ENCODE measurements at regions not wholly inside any gene's neighbourhood (a gene's known extent, or its start where the extent isn't known, plus 50 kb on each side); places are given as distances from the start of the nearest gene placed in this dataset.

- DNase-seq, result no peak
Observed at GRCh38 chr10:44627591-44628354, 242.9 kb upstream of the CXCL12 start.

DNA sequence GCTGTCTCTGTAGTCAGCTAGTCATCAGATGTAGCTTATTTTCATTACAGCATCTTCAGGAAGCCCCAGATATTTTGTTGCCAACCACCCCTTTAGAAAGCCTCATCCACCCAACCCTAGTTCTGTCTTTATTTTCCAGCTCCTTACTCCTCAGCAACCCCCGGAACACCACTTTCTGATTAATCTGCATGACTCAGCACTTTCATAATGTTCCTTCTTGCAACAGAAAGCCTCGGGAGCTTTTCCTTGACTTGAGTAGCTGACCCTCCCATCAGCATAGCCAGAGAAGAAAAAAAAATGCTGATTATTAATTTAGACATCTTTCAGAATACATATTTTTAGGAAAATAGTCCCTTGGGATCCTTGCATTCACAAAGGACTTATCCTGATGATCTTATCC lies 244.0 kb upstream of the CXCL12 start:
- DNase-seq, result no peak

DNA sequence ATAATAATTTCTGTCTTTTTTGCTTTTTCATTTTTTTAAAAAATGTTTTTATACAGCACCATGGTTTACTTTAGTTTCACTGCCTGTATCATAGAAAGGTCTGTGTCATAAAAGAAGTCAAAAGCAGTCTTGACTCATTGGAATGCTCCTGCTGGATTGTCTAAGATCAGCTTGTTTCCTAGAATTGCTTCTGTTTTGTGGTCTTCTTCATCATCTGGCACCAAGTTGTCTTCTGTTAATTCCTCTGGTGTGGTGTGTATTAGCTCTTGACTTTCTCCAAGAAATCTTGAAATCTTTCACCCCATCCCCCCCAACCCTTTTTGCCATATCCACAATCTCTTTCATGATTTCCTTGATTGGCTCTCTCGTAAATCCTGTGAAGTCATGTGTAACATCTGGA lies 250.3 kb upstream of the CXCL12 start:
- DNase-seq, result no peak

GRCh38 chr10:44636625-44637024 lies 251.7 kb upstream of the CXCL12 start:
- no peak for DNase-seq

- no peak for DNase-seq
Observed at GRCh38 chr10:44640429-44640828, 255.5 kb upstream of the CXCL12 start.

DNA sequence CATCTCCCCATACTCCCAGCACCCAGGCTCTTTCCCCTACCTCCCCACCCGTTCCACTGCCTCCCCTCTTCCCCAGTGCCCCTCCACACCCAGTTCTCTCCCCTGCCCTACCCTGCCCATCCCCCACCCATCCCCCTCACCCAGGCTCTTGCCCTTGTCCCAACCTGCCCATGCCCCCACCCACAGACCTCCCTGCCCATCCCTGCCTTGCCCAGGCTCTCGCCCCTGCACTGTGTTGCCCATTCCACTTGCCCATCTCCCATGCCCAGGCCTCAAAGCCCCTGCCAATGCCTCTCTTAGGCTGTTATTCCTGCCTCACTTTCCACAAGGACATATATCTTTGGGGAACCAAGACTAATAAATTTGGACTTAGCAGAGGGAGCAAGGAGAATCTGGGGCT lies 262.6 kb upstream of the CXCL12 start:
- no peak for DNase-seq

DNA sequence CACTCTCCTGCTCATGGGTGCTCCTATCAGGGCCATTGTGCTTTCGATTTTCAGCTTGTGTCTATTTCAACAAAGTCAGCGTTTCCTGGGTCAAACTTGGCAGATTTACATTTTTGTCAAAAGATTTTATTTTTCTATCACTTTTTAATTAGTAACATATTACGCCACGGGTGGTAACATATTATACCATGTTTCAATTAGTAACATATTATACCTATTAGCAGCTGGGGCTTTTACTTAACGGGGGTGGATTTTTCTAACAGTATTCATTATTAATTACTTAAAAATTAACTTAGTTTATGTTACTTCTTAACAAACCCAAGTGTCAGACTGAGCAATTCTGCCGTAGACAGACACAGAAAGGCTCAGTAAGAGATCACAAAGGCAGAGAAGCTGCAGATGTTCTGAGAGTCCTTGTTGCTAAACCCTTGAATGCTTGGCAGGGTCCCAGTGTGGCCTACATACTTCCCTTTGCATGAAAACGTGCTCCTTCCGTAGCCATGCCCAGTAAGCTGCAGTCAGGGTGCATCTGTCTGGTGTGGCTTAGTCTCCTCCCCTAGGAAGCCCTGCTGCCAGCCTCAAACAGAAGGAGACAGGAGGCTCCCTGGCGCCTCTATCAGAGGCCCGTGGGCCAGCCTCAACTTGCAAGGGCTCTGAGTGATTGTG lies 263.1 kb upstream of the CXCL12 start:
- no peak for DNase-seq

- no peak for DNase-seq
Observed at GRCh38 chr10:44650691-44651661, 260.2 kb upstream of the TMEM72 start.

- no peak for DNase-seq
Observed at GRCh38 chr10:44651834-44652233, 259.3 kb upstream of the TMEM72 start.

DNA sequence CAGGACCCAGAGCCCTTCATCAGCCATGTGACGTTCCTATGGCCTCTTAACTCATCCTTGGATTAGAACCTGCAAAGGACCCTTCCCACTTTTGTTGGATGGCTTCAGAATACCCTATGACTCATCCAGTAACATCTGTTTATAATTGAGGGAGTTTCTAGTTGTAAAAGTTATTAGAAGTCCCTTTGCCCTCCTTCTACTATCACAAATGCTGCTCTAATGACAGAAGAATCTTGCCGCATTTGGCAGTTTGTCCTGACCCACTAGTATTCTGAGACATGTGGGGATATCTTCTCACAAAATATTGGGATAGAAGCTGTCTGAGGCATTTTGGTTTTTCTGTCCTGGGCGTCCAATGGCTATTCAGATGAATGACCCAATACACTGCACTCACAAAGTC lies 251.8 kb upstream of the TMEM72 start:
- DNase-seq, result no peak

DNA sequence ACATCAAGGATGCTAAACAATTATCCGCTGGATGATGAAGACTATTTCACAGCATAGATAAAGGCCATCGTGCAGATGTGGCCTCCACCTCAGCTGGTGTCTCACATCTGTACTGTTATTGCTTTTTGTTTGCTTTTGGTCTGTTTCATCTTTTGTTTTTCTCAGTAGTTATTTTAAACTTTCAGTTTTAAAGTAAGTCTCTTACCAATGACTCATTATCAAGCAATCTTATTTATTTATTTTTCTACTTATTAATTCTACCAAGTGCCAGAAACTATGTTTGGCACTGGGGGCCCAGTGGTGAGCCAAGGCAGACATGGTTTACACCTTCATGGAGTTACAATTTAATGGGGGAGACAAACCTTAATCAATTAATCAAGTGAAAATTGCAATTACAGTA lies 250.9 kb upstream of the TMEM72 start:
- DNase-seq, result no peak

DNA sequence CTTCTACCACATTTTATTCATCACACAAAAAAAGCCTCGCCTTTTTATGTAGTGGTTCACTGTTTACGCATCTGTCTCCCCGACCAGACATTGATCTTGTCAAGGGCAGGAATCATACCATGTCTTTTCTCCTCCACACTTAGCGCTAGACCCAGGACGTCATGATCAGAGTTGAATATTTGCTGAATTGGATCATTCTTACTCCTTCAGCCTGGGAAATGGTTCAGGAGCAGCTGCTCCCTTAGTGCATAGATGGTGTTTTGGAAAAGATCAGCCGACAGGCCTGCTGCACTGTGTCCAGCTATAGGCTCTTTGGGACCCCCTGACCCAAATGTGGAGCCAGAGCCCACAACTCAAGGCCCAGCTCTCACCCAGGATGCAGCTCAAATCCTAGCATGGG lies 249.1 kb upstream of the TMEM72 start:
- no peak for DNase-seq

DNA sequence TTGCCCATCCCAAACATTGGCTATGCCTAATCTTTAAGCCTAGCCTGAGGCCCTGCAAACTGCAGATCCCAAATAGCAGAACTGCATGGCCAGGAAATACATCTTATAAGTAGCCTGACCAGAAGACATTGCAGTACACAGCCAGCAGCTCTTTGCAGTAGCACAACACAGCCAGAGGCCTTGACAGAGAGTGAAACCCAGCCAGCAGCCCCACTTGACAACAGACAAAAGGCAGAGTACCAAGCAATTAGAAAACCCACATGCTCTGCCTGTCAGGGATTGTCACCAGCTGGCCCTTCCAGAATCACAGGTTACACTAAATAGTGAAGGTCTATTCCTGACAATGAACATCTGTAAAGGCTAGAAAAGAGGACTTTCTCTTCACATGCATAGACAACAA lies 242.8 kb upstream of the TMEM72 start:
- no peak for DNase-seq

DNA sequence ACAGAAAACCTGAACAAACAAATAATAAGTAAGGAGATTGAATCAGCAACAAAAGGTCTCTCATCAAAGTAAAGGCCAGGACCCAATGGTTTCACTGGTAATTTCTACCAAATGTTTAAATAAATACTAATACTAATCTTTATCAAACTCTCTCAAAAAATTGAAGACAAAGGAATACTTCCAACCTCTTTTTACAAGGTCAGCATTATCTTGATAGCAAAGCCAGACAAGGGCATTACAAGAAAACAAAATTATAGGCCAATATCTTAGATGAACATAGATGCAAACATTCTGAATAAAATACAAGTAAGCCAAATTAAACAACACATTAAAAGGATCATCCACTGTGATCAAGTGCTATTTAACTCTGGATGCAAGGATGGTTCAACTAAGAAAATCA lies 239.8 kb upstream of the TMEM72 start:
- DNase-seq, result no peak

- no peak for DNase-seq
Observed at GRCh38 chr10:44673245-44673983, 237.7 kb upstream of the TMEM72 start.

GRCh38 chr10:44674536-44675386 lies 236.4 kb upstream of the TMEM72 start:
- DNase-seq, result no peak

DNA sequence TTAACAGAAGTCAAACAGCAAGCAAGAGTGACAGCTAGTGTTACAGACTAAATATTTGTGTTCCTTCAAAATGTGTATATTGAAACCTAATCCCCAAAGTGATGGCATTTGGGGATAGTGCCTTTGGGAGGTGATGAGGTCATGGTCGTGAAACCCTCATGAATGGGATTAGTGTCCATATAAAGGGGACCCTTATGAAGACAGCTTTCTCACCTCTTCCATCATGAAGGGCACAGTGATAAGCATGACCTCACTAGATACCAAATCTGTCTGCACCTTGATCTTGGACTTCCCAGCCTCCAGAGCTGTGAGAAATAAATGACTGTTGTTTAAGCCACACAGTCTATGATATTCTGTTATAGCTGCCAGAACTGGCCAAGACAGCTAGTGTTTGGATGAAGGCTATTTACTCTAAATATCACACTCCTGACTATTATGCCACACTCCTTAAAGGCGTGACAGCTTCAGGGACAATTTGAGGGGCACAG lies 235.7 kb upstream of the TMEM72 start:
- DNase-seq, result no peak

DNA sequence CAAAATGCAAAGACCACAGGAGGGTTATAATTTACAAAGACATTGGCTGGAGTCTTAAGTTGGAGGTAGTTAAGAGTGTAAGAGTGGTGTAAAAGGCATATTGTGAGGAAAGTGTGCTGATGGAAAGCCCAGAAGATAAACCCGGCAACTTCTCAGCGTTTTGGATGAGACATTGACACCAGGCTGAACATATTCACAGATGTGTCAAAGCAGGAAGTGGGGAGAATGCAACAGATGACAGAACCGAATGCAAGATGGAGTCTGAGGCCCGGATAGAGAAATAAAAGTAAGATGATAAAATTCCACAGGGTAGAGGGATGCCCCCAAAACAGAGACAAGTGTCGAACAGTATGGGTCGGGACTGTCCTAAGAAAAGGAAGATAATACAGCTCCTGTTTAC lies 230.4 kb upstream of the TMEM72 start:
- no peak for DNase-seq

DNA sequence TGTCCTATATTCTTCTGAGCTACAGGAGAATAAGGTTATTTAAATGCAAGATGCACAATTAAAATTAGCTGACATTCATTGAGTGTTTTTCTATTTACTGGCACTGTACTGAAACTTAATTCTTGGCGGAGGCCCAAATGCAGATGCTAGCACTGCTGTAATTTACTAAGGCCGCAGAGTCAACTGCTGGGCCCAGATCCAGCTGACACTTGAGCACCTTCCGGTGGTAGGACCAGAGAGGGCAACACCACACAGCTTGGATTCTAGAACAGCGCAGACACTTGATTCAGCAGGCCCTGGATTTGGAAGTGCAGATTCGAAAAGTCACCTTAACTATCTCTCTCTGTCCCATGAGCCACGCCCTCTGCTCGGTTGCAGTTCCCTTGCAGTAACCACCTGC lies 228.6 kb upstream of the TMEM72 start:
- DNase-seq, result no peak

- DNase-seq, result no peak
Observed at GRCh38 chr10:44684661-44685060, 226.5 kb upstream of the TMEM72 start.

DNA sequence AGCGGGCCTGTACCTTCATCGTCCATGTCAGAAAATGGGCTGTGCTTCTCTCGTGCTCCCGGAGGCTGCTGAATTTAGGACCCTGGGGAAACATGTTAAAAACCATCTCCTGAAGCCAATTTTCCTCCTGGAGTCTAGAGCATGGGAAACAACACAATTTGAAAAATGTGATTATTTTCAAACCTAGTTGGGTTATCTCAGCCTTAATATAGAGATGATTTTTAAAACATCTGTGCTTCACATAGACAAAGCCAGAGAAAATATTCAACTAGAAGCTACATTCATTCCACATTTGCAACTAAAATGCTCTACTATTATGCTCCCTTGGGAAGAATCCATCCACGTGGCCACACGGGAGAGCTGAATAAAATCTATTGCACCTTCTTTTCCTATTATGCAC lies 225.9 kb upstream of the TMEM72 start:
- DNase-seq, result no peak

GRCh38 chr10:44685747-44686146 lies 225.4 kb upstream of the TMEM72 start:
- DNase-seq, result no peak
